ENCODE measurements at regions not wholly inside any gene's neighbourhood (a gene's known extent, or its start where the extent isn't known, plus 50 kb on each side); places are given as distances from the start of the nearest gene placed in this dataset.

GRCh38 chr19:30113186-30113585 lies 171.1 kb downstream of the URI1 start:
- no peak for TF ChIP-seq CTCF (IDR thresholded peaks at IDR 0.05)
- TF ChIP-seq ZFX (IDR thresholded peaks at IDR 0.05; ENCODE audit: borderline replicate concordance): no peak
